Left lung (tissue), 4 donors: ENCODE measurements at regions not wholly inside any gene's neighbourhood (a gene's known extent, or its start where the extent isn't known, plus 50 kb on each side); places are given as distances from the start of the nearest gene placed in this dataset.
A peak's percentile ranks its signal among the peaks of the same experiment; 100 is the strongest.

ENCODE experiments used
- ATAC-seq: fragments of 200-7000 bp; cut with Tn5 transposase; one replicate; pipeline ENCODE4 v1.9.1; 2020; ENCODE audit warnings: moderate library complexity
- DNase-seq, 4 donors: peaks; one replicate each; pipeline ENCODE4 v3.0.0-alpha.2; 2013 to 2020
- H3K27ac ChIP-seq, 2 donors: fragments of 200-600 bp; sonication (generic) in 1 of 2; one replicate each; pipeline versions ENCODE4 v1.5.0 to v1.8.0; 2020 to 2021
- H3K27me3 ChIP-seq, 2 donors: fragments of 200-600 bp; sonication (generic) in 1 of 2; one replicate each; pipeline versions ENCODE4 v1.5.0 to v1.8.0; 2020 to 2021
- H3K36me3 ChIP-seq, 2 donors: fragments of 200-600 bp; sonication (generic) in 1 of 2; one replicate each; pipeline versions ENCODE4 v1.5.0 to v1.8.0; 2020 to 2021
- H3K4me1 ChIP-seq, 2 donors: fragments of 200-600 bp; one replicate each; pipeline ENCODE4 v1.8.0; 2021
- H3K4me3 ChIP-seq, 2 donors: fragments of 200-600 bp; sonication (generic) in 1 of 2; one replicate each; pipeline versions ENCODE4 v1.5.0 to v1.8.0; 2020 to 2021; ENCODE audit warnings: mild to moderate bottlenecking in 1 of 2
- H3K9me3 ChIP-seq, 2 donors: fragments of 200-600 bp; sonication (generic) in 1 of 2; one replicate each; pipeline versions ENCODE4 v1.5.0 to v1.8.0; 2020 to 2021
- intact Hi-C, 2 donors: fragments of 100-400 bp; cut with DNase I; formaldehyde crosslinking; loops; one replicate each; pipeline versions ENCODE4 v1.11.2 to v1.14.2; 2022
- TF ChIP-seq, protein P1 (sequence below), 2 donors: fragments of 200-600 bp; sonication (generic) in 1 of 2; IDR thresholded peaks; one replicate each; pipeline versions ENCODE4 v1.5.0 to v1.8.0; 2021; ENCODE audit warnings: antibody characterized with exemption in 2 of 2
- donor health status: DM: no; HTN: yes; CAD: no.
- donor health status: DM: no; HTN: no; CAD: no.

DNA sequence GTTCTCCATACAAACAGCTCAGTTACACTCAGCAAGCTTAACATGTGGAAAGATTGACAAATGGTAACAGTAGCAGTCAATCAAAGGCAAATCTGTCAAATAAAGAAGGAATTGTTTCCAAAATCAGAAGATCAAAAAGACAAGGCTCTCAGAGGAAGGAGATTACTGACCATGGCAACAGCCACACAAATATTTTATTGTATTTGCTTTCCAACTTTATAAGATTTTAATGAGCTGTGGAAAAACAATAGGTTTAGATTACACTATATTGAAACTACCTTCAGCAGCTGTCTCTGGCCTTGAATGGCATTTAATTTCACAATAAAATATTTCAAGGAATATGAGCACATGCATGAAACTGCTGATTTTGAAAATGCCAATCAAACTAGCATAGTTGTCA is 1143.9 kb upstream of the GJE1 start:
- Histone ChIP-seq H3K36me3 (no peaks in the 10 kb centered on the region), H3K27ac (no peak overlapping the region), H3K4me1 (no peaks in the 10 kb centered on the region), H3K4me3 (no peak overlapping the region), H3K27me3 (no peaks in the 10 kb centered on the region), H3K9me3 (peaks cover 0 to 13% of the 10 kb centered on the region in 2 donors)
- ATAC-seq: no peak
- DNase-seq: peak in 2 of 4 donors; percentile 42 to 46
- TF ChIP-seq, protein P1, sequence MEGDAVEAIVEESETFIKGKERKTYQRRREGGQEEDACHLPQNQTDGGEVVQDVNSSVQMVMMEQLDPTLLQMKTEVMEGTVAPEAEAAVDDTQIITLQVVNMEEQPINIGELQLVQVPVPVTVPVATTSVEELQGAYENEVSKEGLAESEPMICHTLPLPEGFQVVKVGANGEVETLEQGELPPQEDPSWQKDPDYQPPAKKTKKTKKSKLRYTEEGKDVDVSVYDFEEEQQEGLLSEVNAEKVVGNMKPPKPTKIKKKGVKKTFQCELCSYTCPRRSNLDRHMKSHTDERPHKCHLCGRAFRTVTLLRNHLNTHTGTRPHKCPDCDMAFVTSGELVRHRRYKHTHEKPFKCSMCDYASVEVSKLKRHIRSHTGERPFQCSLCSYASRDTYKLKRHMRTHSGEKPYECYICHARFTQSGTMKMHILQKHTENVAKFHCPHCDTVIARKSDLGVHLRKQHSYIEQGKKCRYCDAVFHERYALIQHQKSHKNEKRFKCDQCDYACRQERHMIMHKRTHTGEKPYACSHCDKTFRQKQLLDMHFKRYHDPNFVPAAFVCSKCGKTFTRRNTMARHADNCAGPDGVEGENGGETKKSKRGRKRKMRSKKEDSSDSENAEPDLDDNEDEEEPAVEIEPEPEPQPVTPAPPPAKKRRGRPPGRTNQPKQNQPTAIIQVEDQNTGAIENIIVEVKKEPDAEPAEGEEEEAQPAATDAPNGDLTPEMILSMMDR (IDR thresholded peaks at IDR 0.05): no peak
- intact Hi-C loops: no loop called here

DNA sequence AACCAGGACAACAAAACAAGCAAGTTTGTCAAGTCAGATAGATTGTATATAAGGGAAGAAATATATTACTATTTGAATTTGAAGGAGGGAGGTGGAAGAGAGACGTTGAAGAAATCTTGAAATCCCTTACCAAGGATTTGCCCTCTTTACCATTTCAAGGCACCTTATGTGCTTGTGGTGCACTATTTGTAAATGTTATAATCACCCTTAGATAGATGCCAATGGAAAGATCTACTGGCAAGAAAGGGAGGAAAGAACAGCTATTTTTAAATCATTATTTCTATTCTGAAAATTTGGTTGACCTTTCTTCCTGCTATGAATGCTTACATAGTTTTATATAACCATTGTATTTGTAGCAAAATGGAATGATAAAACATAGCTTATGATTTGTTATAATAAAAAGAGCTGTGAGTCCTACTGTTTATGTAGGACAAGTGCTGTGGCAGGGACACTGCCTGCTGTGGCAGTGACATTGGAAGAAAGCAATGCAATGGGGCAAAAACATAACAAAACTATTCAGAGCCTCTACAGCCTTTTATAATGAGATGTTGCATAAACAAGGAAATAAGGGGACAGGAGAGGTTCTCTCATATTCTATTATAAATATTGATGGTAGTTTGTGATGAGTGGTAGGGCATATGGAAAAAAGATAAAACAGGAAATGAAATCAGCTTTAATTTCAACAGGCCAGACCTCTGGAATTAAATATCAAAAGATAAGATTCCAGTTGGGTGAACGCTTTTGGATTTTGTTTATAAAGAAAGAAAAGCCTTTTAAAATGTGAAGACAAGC is 1145.2 kb upstream of the GJE1 start:
- peaks cover 0 to 6% of the 10 kb centered on the region in 2 donors for H3K9me3 ChIP-seq
- H3K27me3 ChIP-seq: no peaks in the 10 kb centered on the region
- no peak overlapping the region for H3K27ac ChIP-seq
- intact Hi-C loops: no loop called here
- no peaks in the 10 kb centered on the region for H3K36me3 ChIP-seq
- H3K4me3 ChIP-seq: no peak overlapping the region
- ATAC-seq (no peak), DNase-seq (no peak)
- TF ChIP-seq, protein P1 (IDR thresholded peaks at IDR 0.05): no peak
- no peaks in the 10 kb centered on the region for H3K4me1 ChIP-seq

DNA sequence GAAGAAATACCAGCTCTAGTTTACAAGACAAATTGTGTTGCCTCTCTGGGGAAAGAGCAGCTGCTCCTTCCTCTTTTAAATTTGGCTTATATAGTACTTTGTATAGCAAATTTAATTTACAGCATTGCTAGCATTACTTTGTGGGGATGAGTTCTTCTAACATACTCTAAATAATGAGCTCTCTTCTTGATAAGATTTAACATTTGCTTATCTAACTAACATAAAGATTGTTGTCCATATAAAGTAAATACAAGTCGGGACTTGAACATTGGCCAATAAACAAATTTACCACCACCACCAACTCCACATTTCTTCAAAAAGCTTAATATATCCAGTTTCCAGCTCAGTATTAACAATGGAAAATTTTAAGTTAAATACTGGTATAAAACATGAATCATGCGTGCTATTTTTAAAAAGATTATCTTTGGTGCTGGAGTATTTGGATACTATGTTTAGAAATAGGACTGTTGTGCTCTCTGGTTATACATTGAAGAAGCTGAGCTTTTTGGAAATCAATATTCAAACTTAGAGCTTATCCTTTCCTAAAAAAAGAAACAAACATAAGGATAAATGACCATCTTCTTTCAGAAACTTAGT is 1146.9 kb upstream of the GJE1 start:
- peak in 2 of 4 donors; percentile 19 to 34 for DNase-seq
- H3K36me3 ChIP-seq: no peaks in the 10 kb centered on the region
- intact Hi-C loops: no loop called here
- H3K4me3 ChIP-seq: no peak overlapping the region
- H3K9me3 ChIP-seq: peaks cover 0 to 3% of the 10 kb centered on the region in 2 donors
- H3K27me3 ChIP-seq: no peaks in the 10 kb centered on the region
- H3K27ac ChIP-seq: no peak overlapping the region
- H3K4me1 ChIP-seq: no peaks in the 10 kb centered on the region
- TF ChIP-seq, protein P1 (IDR thresholded peaks at IDR 0.05): no peak
- no peak for ATAC-seq

DNA sequence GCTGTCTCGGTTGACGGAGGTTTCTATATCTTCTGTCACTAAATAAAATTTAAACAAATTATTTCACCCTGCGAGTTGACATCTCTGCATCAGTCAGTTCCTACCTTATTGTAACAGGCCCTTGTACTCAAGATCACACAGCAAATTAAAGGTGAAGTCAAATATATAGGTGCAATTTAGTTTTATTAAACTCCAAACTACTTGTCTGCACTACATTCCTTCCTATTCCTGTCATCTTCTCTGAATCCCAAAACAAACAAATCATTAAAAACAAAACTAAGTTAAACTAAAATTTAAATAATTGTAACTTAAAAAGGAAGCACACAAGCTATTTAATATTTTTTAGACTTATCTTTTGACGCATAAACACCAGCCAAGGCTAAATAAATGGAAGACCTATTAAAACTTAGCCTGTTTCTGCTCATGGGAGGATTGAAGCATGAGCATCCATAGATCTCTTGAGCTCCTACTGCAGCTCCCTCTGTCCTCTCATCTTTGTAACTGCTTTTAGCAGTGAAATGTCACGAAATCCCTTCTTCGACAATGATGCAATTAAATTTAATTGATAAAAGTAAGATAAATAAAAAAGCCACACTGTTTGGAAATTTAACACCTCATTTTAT is 1152.3 kb upstream of the GJE1 start:
- intact Hi-C loops: no loop called here
- peak overlapping the region in 1 of 2 donors; percentile 26 for H3K27ac ChIP-seq
- H3K27me3 ChIP-seq: no peaks in the 10 kb centered on the region
- H3K4me3 ChIP-seq: no peak overlapping the region
- no peaks in the 10 kb centered on the region for H3K4me1 ChIP-seq
- H3K36me3 ChIP-seq: no peaks in the 10 kb centered on the region
- H3K9me3 ChIP-seq: no peaks in the 10 kb centered on the region
- DNase-seq: no peak
- ATAC-seq: no peak
- TF ChIP-seq, protein P1 (IDR thresholded peaks at IDR 0.05): no peak

DNA sequence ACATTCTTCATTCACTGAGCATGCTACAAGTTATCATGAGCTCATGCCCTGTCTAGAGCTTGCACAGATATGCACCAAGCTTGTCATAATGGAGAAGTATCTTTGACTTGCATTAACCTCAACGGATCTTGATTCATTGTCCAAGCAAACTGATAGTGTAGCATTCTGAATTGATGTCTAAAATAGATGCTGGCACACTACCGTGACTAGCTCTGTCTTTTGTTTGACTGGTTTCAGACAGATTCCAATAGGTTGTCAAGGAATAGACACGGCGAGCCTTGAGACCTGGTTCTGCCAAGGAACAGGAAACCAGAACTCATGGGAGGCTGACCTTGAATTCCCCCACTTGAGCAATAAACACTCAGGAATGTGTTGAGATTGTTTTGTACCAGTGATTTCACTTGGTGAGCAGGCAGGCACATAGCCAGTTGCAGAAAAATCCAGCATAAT is 1153.1 kb upstream of the GJE1 start:
- DNase-seq (no peak), ATAC-seq (peak; percentile 82)
- Histone ChIP-seq H3K27ac (peak overlapping the region in 1 of 2 donors; percentile 26), H3K36me3 (no peaks in the 10 kb centered on the region), H3K4me3 (no peak overlapping the region), H3K27me3 (no peaks in the 10 kb centered on the region), H3K9me3 (no peaks in the 10 kb centered on the region), H3K4me1 (no peaks in the 10 kb centered on the region)
- intact Hi-C loops: no loop called here
- TF ChIP-seq, protein P1 (IDR thresholded peaks at IDR 0.05): no peak
